ENCODE measurements at regions not wholly inside any gene's neighbourhood (a gene's known extent, or its start where the extent isn't known, plus 50 kb on each side); places are given as distances from the start of the nearest gene placed in this dataset.

GRCh38 chr22:47851586-47851985 lies 1089.1 kb downstream of the TBC1D22A start:
- Histone ChIP-seq H3K27me3 (peaks cover 0 to 15% (median 0%) of the 10 kb centered on the region in 11 experiments; a peak in 2 of 22 replicates), H3K9ac (no peak overlapping the region), H3K4me2 (peak overlapping the region in 9 of 11 experiments; percentile 2 to 66 (median 58); a peak in 18 of 22 replicates), H3K36me3 (no peaks in the 10 kb centered on the region), H3K9me3 (replicated peaks in 1 of 11) (no peaks in the 10 kb centered on the region), H3K4me3 (no peak overlapping the region), H4K20me1 (no peaks in the 10 kb centered on the region; a peak in 1 of 22 replicates), H3K4me1 (peaks cover 0 to 24% (median 20%) of the 10 kb centered on the region in 10 experiments; a peak in 15 of 20 replicates), H3K27ac (no peak overlapping the region)
- no peak for TF ChIP-seq Cebpa-rat (IDR thresholded peaks at IDR 0.05)

GRCh38 chr22:47850644-47851151 lies 1088.2 kb downstream of the TBC1D22A start:
- H3K9ac ChIP-seq: no peak overlapping the region
- H3K4me2 ChIP-seq: peak overlapping the region in 10 of 11 experiments; percentile 2 to 66 (median 57); a peak in 15 of 22 replicates
- no peaks in the 10 kb centered on the region for H3K36me3 ChIP-seq
- peaks cover 0 to 24% (median 20%) of the 10 kb centered on the region in 10 experiments; a peak in 15 of 20 replicates for H3K4me1 ChIP-seq
- no peak overlapping the region for H3K4me3 ChIP-seq
- H3K27me3 ChIP-seq: peaks cover 0 to 15% (median 0%) of the 10 kb centered on the region in 11 experiments; a peak in 2 of 22 replicates
- H3K27ac ChIP-seq: no peak overlapping the region
- no peaks in the 10 kb centered on the region for H3K9me3 ChIP-seq (replicated peaks in 1 of 11)
- TF ChIP-seq Cebpa-rat (IDR thresholded peaks at IDR 0.05): no peak
- no peaks in the 10 kb centered on the region; a peak in 1 of 22 replicates for H4K20me1 ChIP-seq

- Histone ChIP-seq H3K4me1 (peaks cover 0 to 24% (median 20%) of the 10 kb centered on the region in 10 experiments; a peak in 15 of 20 replicates), H3K27me3 (peaks cover 0 to 15% (median 0%) of the 10 kb centered on the region in 11 experiments; a peak in 2 of 22 replicates), H3K9ac (no peak overlapping the region), H3K4me3 (no peak overlapping the region), H3K9me3 (replicated peaks in 1 of 11) (no peaks in the 10 kb centered on the region), H4K20me1 (no peaks in the 10 kb centered on the region; a peak in 1 of 22 replicates), H3K27ac (no peak overlapping the region), H3K4me2 (no peak overlapping the region), H3K36me3 (no peaks in the 10 kb centered on the region)
- TF ChIP-seq Cebpa-rat (IDR thresholded peaks at IDR 0.05): no peak
Measured at GRCh38 chr22:47849576-47849975, 1087.1 kb downstream of the TBC1D22A start.

DNA sequence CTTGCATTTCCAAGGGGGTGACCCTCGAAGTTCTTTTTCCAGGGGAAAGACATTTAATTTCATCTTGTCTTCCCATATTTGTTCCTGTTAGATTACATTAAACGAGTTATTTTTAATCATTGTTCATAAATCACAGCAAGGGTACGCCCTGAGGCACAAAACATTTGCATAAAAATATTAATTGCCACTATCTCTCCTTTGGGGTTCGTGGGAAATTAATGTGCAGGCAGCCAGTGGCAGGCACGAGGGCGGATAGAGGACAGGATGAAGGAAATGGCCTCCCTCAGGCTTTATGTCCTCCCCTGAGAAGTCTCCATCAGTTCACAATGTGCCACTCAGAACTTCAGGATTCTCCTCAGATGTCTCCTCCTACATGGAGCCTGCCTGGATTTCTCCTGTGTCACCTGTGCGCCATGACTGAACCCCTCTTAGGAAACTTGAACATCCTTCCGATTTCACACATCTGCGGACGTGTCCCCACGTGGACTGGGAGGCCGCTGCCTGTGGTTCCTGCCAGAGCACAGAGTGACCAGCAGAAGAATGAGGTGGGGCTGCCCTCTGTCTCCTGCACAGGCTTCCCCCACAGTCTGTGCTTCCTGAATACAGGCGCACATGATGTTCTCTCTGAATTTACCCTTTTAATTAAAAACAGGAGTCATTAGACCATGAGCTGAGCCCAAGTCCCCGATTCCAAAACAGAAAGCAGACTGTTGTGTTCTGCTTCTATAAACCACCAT lies 1085.9 kb downstream of the TBC1D22A start:
- H3K4me3 ChIP-seq: no peak overlapping the region
- H3K9ac ChIP-seq: no peak overlapping the region
- H3K27me3 ChIP-seq: peaks cover 0 to 14% (median 0%) of the 10 kb centered on the region in 11 experiments; a peak in 3 of 22 replicates
- no peak for TF ChIP-seq Cebpa-rat (IDR thresholded peaks at IDR 0.05)
- H3K36me3 ChIP-seq: no peaks in the 10 kb centered on the region
- H3K4me2 ChIP-seq: no peak overlapping the region
- H3K9me3 ChIP-seq (replicated peaks in 1 of 11): no peaks in the 10 kb centered on the region
- peaks cover 0 to 27% (median 20%) of the 10 kb centered on the region in 10 experiments; a peak in 15 of 20 replicates for H3K4me1 ChIP-seq
- no peak overlapping the region for H3K27ac ChIP-seq
- H4K20me1 ChIP-seq: no peaks in the 10 kb centered on the region; a peak in 2 of 22 replicates

GRCh38 chr22:47847131-47847890 lies 1084.9 kb downstream of the TBC1D22A start:
- no peaks in the 10 kb centered on the region for H3K36me3 ChIP-seq
- no peaks in the 10 kb centered on the region for H3K9me3 ChIP-seq (replicated peaks in 1 of 11)
- no peak overlapping the region for H3K27ac ChIP-seq
- peaks cover 0 to 14% (median 0%) of the 10 kb centered on the region in 11 experiments; a peak in 3 of 22 replicates for H3K27me3 ChIP-seq
- no peak for TF ChIP-seq Cebpa-rat (IDR thresholded peaks at IDR 0.05)
- peaks cover 0 to 25% (median 20%) of the 10 kb centered on the region in 10 experiments; a peak in 18 of 20 replicates for H3K4me1 ChIP-seq
- H4K20me1 ChIP-seq: no peaks in the 10 kb centered on the region; a peak in 2 of 22 replicates
- no peak overlapping the region for H3K9ac ChIP-seq
- H3K4me3 ChIP-seq: no peak overlapping the region
- H3K4me2 ChIP-seq: no peak overlapping the region

DNA sequence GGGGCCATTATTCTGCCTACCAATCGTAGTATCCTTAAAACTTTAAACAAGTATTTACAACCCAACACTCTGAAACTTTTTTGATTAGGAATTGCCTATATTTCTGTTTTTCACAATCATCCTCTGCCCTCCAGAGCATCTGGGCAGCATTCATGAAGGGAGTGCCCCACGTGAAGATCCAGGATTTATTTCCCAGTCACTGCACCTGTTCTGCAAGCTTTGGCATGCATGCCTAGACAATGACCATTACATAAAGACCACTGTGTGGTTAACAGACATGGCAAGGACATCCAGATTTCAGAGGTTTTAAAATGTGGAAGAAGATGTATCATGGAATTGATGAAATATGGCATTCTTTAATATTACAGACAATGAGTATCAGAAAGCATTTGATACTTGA lies 1083.8 kb downstream of the TBC1D22A start:
- Histone ChIP-seq H3K27me3 (peaks cover 0 to 10% (median 0%) of the 10 kb centered on the region in 11 experiments; a peak in 3 of 22 replicates), H3K36me3 (no peaks in the 10 kb centered on the region), H3K9ac (no peak overlapping the region), H3K4me1 (peaks cover 11 to 25% (median 20%) of the 10 kb centered on the region in 10 experiments), H3K9me3 (replicated peaks in 1 of 11) (no peaks in the 10 kb centered on the region), H3K4me2 (no peak overlapping the region), H3K27ac (no peak overlapping the region), H3K4me3 (no peak overlapping the region), H4K20me1 (peaks cover 0 to 7% (median 0%) of the 10 kb centered on the region in 11 experiments; a peak in 4 of 22 replicates)
- no peak for TF ChIP-seq Cebpa-rat (IDR thresholded peaks at IDR 0.05)

GRCh38 chr22:47842119-47842518 lies 1079.7 kb downstream of the TBC1D22A start:
- peak overlapping the region; percentile 8 to 85 (median 70) for H3K4me2 ChIP-seq
- H3K9me3 ChIP-seq (replicated peaks in 1 of 11): no peaks in the 10 kb centered on the region

DNA sequence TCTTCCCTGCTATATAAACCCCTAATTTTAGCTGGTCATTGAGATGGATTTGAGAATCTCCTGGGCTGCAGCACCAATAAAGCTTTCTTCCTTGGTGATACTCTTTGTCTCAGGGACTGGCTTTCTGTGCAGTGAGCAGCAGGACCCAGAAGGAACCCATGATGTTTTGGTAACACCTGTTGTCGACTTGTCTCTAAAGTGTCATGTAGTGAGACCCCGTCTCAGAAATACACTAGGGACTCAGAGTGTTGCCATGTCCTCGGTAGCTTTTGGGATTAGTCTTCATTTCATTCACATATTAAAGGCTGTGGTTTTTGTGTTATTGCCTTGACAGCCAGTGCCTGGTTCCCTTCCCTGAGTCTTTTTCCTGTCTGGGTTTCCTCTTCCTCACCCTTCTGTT lies 1078.7 kb downstream of the TBC1D22A start:
- peaks cover 0 to 7% (median 0%) of the 10 kb centered on the region in 11 experiments; a peak in 3 of 22 replicates for H4K20me1 ChIP-seq
- H3K4me1 ChIP-seq: peaks cover 20 to 33% (median 27%) of the 10 kb centered on the region in 10 experiments
- H3K4me3 ChIP-seq: no peak overlapping the region
- H3K4me2 ChIP-seq: peak overlapping the region; percentile 8 to 85 (median 70)
- no peaks in the 10 kb centered on the region for H3K9me3 ChIP-seq (replicated peaks in 1 of 11)
- H3K9ac ChIP-seq: no peak overlapping the region
- no peak overlapping the region for H3K27ac ChIP-seq
- no peaks in the 10 kb centered on the region for H3K36me3 ChIP-seq
- TF ChIP-seq Cebpa-rat (IDR thresholded peaks at IDR 0.05): no peak
- peaks cover 0 to 10% (median 0%) of the 10 kb centered on the region in 11 experiments; a peak in 3 of 22 replicates for H3K27me3 ChIP-seq

More at GRCh38 chr22:47842119-47842518, 1079.7 kb downstream of the TBC1D22A start:
- Histone ChIP-seq H3K4me1 (peaks cover 20 to 33% (median 27%) of the 10 kb centered on the region in 10 experiments), H3K27me3 (peaks cover 0 to 10% (median 0%) of the 10 kb centered on the region in 11 experiments; a peak in 3 of 22 replicates), H3K9ac (no peak overlapping the region), H3K27ac (no peak overlapping the region), H3K36me3 (no peaks in the 10 kb centered on the region), H3K4me3 (no peak overlapping the region), H4K20me1 (peaks cover 0 to 7% (median 0%) of the 10 kb centered on the region in 11 experiments; a peak in 3 of 22 replicates)
- TF ChIP-seq Cebpa-rat (IDR thresholded peaks at IDR 0.05): no peak
